ENCODE measurements at regions not wholly inside any gene's neighbourhood (a gene's known extent, or its start where the extent isn't known, plus 50 kb on each side); places are given as distances from the start of the nearest gene placed in this dataset.

- no peaks in the 10 kb centered on the region for H3K4me1 ChIP-seq
- no peak for DNase-seq (ENCODE audit: low spot score in 2 of 2)
- no peaks in the 10 kb centered on the region for H3K9me3 ChIP-seq
- H3K27ac ChIP-seq: no peak overlapping the region
- H3K36me3 ChIP-seq: no peaks in the 10 kb centered on the region
- TF ChIP-seq, protein P1, sequence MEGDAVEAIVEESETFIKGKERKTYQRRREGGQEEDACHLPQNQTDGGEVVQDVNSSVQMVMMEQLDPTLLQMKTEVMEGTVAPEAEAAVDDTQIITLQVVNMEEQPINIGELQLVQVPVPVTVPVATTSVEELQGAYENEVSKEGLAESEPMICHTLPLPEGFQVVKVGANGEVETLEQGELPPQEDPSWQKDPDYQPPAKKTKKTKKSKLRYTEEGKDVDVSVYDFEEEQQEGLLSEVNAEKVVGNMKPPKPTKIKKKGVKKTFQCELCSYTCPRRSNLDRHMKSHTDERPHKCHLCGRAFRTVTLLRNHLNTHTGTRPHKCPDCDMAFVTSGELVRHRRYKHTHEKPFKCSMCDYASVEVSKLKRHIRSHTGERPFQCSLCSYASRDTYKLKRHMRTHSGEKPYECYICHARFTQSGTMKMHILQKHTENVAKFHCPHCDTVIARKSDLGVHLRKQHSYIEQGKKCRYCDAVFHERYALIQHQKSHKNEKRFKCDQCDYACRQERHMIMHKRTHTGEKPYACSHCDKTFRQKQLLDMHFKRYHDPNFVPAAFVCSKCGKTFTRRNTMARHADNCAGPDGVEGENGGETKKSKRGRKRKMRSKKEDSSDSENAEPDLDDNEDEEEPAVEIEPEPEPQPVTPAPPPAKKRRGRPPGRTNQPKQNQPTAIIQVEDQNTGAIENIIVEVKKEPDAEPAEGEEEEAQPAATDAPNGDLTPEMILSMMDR (IDR thresholded peaks at IDR 0.05): no peak
- intact Hi-C loops (cut with DNase I): no loop called here
- no peak overlapping the region for H3K4me3 ChIP-seq
- no peaks in the 10 kb centered on the region for H3K27me3 ChIP-seq
Measured at GRCh38 chr5:17819783-17820182, 185.5 kb downstream of the TAF11L14 start.

DNA sequence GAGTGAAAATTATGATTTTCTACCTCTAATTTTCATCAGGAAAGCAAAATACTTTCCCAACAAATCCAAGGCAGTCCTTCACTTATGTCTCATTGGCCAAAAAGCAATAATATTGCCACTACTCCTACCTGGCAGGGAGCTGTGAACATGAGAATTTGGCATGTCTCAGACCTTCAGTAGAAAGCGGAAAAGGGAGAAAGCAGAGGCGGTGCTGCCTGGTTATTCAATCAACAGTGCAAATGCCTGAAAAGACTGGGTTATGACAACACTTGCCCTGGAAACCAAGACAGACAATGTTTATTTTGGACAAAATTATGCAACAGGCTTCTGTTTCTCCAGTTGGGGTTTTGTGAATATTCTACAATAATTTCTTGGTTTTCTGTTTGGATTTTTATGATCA lies 194.4 kb downstream of the TAF11L14 start:
- Histone ChIP-seq H3K9me3 (no peaks in the 10 kb centered on the region), H3K4me3 (no peak overlapping the region), H3K27ac (no peak overlapping the region), H3K36me3 (no peaks in the 10 kb centered on the region), H3K27me3 (no peaks in the 10 kb centered on the region), H3K4me1 (no peaks in the 10 kb centered on the region)
- intact Hi-C loops (cut with DNase I): no loop called here
- no peak for DNase-seq (ENCODE audit: low spot score in 2 of 2)
- TF ChIP-seq, protein P1 (IDR thresholded peaks at IDR 0.05): no peak

DNA sequence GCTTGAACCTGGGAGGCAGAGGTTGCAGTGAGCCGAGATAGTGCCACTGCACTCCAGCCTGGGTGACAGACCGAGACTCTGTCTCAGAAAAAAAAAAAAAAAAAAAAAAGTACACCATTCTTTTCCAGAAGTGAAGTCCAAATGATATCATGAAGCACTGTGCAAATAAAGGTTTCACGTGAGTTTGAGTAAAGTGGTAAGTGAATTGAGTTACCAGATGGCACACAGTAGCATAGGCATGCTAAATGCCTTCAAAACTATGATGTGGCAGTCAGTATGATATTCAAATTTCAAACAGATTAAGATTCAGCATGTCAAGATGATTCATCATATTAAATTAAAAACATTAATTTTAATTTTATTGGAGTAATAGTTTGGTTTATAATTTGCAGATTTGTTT lies 195.2 kb downstream of the TAF11L14 start:
- intact Hi-C loops (cut with DNase I): no loop called here
- Histone ChIP-seq H3K36me3 (no peaks in the 10 kb centered on the region), H3K9me3 (no peaks in the 10 kb centered on the region), H3K27me3 (no peaks in the 10 kb centered on the region), H3K4me1 (no peaks in the 10 kb centered on the region), H3K27ac (no peak overlapping the region), H3K4me3 (no peak overlapping the region)
- no peak for DNase-seq (ENCODE audit: low spot score in 2 of 2)
- TF ChIP-seq, protein P1 (IDR thresholded peaks at IDR 0.05): no peak

DNA sequence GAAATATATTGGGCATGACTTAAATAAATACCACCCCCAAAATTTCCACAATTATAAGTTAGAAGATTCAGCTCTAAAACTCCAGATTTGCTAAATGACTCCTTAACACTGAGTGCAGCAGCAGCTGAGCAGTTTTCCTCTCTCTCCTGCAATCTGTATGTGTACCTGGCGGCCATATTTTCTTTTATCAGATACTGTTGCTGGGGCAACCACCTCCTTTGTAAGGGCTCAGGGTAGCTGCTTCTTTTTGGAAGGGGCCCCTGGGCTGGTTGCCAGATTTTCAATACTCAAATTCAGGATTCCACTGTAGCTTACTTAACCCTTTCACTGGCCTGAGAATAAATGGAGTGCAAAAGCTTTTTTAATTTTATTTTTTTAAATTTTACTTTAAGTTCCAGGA lies 197.0 kb downstream of the TAF11L14 start:
- DNase-seq (ENCODE audit: low spot score in 2 of 2): no peak
- Histone ChIP-seq H3K4me3 (no peak overlapping the region), H3K9me3 (no peaks in the 10 kb centered on the region), H3K27ac (no peak overlapping the region), H3K27me3 (no peaks in the 10 kb centered on the region), H3K4me1 (no peaks in the 10 kb centered on the region), H3K36me3 (no peaks in the 10 kb centered on the region)
- TF ChIP-seq, protein P1 (IDR thresholded peaks at IDR 0.05): no peak
- intact Hi-C loops (cut with DNase I): no loop called here

DNA sequence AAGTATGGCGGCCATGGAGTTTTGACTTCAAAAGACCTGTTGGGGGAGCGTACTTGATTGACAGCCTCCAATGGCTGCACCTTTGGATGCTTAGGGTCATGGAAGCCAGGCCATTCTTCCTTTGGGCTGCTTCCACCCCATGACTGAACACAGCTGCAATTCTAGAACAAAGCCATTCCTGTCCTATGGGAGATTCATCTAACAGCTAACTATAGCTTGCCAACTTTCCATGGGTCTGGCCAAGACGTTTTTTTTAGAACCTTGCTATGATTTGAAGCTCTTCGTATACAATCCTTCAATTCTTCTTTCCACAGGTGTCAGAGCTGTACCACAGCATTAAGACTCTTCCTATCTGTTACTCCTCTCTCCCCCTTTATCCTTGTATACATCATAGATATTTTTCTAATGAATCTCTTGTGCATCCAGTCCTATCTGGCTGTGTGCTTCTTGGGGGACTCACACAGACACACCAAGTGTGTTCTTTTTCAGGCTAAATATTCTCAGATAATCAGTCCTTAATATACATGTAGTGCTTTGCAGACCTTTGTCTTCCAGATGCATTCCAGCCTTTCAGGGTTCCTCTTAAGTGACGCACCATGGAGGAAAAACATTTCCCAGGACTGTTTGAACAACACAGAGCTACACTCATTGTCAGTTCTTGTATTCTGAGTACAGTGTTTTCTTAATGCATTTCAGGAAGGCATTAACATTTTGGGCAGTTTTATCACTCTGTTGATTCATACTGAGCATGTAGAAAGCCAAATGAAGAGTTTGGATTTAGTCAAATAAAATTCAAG lies 198.9 kb downstream of the TAF11L14 start:
- DNase-seq (ENCODE audit: low spot score in 2 of 2): no peak
- intact Hi-C loops (cut with DNase I): no loop called here
- Histone ChIP-seq H3K36me3 (no peaks in the 10 kb centered on the region), H3K27me3 (no peaks in the 10 kb centered on the region), H3K9me3 (peaks cover 0 to 5% of the 10 kb centered on the region in 2 donors), H3K4me1 (no peaks in the 10 kb centered on the region), H3K4me3 (no peak overlapping the region), H3K27ac (no peak overlapping the region)
- TF ChIP-seq, protein P1 (IDR thresholded peaks at IDR 0.05): no peak
